ENCODE measurements at regions not wholly inside any gene's neighbourhood (a gene's known extent, or its start where the extent isn't known, plus 50 kb on each side); places are given as distances from the start of the nearest gene placed in this dataset.

- no peak for TF ChIP-seq CTCF (conservative IDR thresholded peaks at IDR 0.05)
- Histone ChIP-seq H3K4me3 (ENCODE audit: low read length) (no peak overlapping the region), H3K36me3 (ENCODE audit: control insufficient read depth, insufficient read depth, low read length) (no peaks in the 10 kb centered on the region), H3K9ac (ENCODE audit: extremely low read depth, low read length, poor library complexity, severe bottlenecking) (no peak overlapping the region), H3K27ac (ENCODE audit: low read depth, low read length) (no peak overlapping the region), H3K4me1 (ENCODE audit: control insufficient read depth, insufficient read depth, low read length) (no peaks in the 10 kb centered on the region), H3K27me3 (ENCODE audit: control insufficient read depth, insufficient read depth, low read length, poor library complexity, severe bottlenecking) (no peaks in the 10 kb centered on the region), H3K9me3 (ENCODE audit: control insufficient read depth, low read length) (no peaks in the 10 kb centered on the region)
- H3K27ac Mint-ChIP-seq, result no peak overlapping the region
- H3K27me3 Mint-ChIP-seq (ENCODE audit: insufficient read depth), result no peaks in the 10 kb centered on the region
- 97 to 100% methylated on average over 1 to 2 of the region's 2 CpGs for WGBS, 2 experiments (ENCODE audit: insufficient coverage in 1 of 2, insufficient read length in 1 of 2)
- no peaks in the 10 kb centered on the region for H3K4me1 Mint-ChIP-seq
- peaks cover 3% of the 10 kb centered on the region for H3K9me3 Mint-ChIP-seq
- H3K36me3 Mint-ChIP-seq (ENCODE audit: low read depth), result no peaks in the 10 kb centered on the region
- DNase-seq, result no peak
- H3K4me3 Mint-ChIP-seq, result no peak overlapping the region
Measured at GRCh38 chr1:61597601-61598000, 127.3 kb downstream of the TM2D1 start.

GRCh38 chr1:61593331-61593730, 131.6 kb downstream of the TM2D1 start:
- 100% methylated on average over 2 of the region's 4 CpGs; no CpG with 5 or more reads in 1 of the 2 experiments for WGBS, 2 experiments (ENCODE audit: insufficient coverage in 1 of 2, insufficient read length in 1 of 2)

GRCh38 chr1:61591351-61591750, 133.6 kb downstream of the TM2D1 start:
- H3K27me3 Mint-ChIP-seq (ENCODE audit: insufficient read depth), result no peaks in the 10 kb centered on the region
- H3K4me1 Mint-ChIP-seq, result peaks cover 10% of the 10 kb centered on the region
- DNase-seq, result no peak
- WGBS, 2 experiments (ENCODE audit: insufficient coverage in 1 of 2, insufficient read length in 1 of 2), result 90 to 91% methylated on average over 8 to 9 of the region's 9 CpGs
- no peak overlapping the region for H3K9ac ChIP-seq (ENCODE audit: extremely low read depth, low read length, poor library complexity, severe bottlenecking)
- H3K9me3 Mint-ChIP-seq, result no peaks in the 10 kb centered on the region
- H3K36me3 Mint-ChIP-seq (ENCODE audit: low read depth), result no peaks in the 10 kb centered on the region
- TF ChIP-seq CTCF (conservative IDR thresholded peaks at IDR 0.05), result no peak
- no peaks in the 10 kb centered on the region for H3K27me3 ChIP-seq (ENCODE audit: control insufficient read depth, insufficient read depth, low read length, poor library complexity, severe bottlenecking)
- H3K9me3 ChIP-seq (ENCODE audit: control insufficient read depth, low read length), result no peaks in the 10 kb centered on the region
- no peak overlapping the region for H3K27ac ChIP-seq (ENCODE audit: low read depth, low read length)
- no peak overlapping the region for H3K27ac Mint-ChIP-seq
- no peak overlapping the region for H3K4me3 Mint-ChIP-seq
- H3K4me3 ChIP-seq (ENCODE audit: low read length), result no peak overlapping the region
- H3K36me3 ChIP-seq (ENCODE audit: control insufficient read depth, insufficient read depth, low read length), result no peaks in the 10 kb centered on the region
- no peaks in the 10 kb centered on the region for H3K4me1 ChIP-seq (ENCODE audit: control insufficient read depth, insufficient read depth, low read length)

More at GRCh38 chr1:61593331-61593730, 131.6 kb downstream of the TM2D1 start:
- Histone ChIP-seq H3K27ac (ENCODE audit: low read depth, low read length) (no peak overlapping the region), H3K27me3 (ENCODE audit: control insufficient read depth, insufficient read depth, low read length, poor library complexity, severe bottlenecking) (no peaks in the 10 kb centered on the region), H3K36me3 (ENCODE audit: control insufficient read depth, insufficient read depth, low read length) (no peaks in the 10 kb centered on the region), H3K9ac (ENCODE audit: extremely low read depth, low read length, poor library complexity, severe bottlenecking) (no peak overlapping the region), H3K4me1 (ENCODE audit: control insufficient read depth, insufficient read depth, low read length) (no peaks in the 10 kb centered on the region), H3K4me3 (ENCODE audit: low read length) (no peak overlapping the region), H3K9me3 (ENCODE audit: control insufficient read depth, low read length) (no peaks in the 10 kb centered on the region)
- no peaks in the 10 kb centered on the region for H3K27me3 Mint-ChIP-seq (ENCODE audit: insufficient read depth)
- peaks cover 10% of the 10 kb centered on the region for H3K4me1 Mint-ChIP-seq
- no peak overlapping the region for H3K4me3 Mint-ChIP-seq
- H3K27ac Mint-ChIP-seq, result no peak overlapping the region
- no peaks in the 10 kb centered on the region for H3K36me3 Mint-ChIP-seq (ENCODE audit: low read depth)
- no peak for TF ChIP-seq CTCF (conservative IDR thresholded peaks at IDR 0.05)
- DNase-seq, result no peak
- H3K9me3 Mint-ChIP-seq, result peaks cover 3% of the 10 kb centered on the region

Measured in endodermal cell (in vitro differentiated cells).